Activated CD4-positive, CD25-positive, alpha-beta regulatory T cell treated with anti-CD3 and anti-CD28 coated beads, Interleukin-2, amount 50 U/mL, for 72 hours (primary cell): ENCODE measurements at regions not wholly inside any gene's neighbourhood (a gene's known extent, or its start where the extent isn't known, plus 50 kb on each side); places are given as distances from the start of the nearest gene placed in this dataset.
"Not testable (repeated sequence)": the region's sequence is repeated elsewhere in the genome, so short reads cannot be mapped to it uniquely, and the experiment has no call there.

Experiments
- DNase-seq: peaks from one replicate; pipeline ENCODE4 v3.0.0; 2021

GRCh38 chr16:26911436-26911835 is 155.3 kb upstream of the C16orf82 start:
- no peak for DNase-seq

GRCh38 chr16:26913851-26914250 is 152.9 kb upstream of the C16orf82 start:
- no peak for DNase-seq

- DNase-seq: no peak
Observed at GRCh38 chr16:26930786-26931581, 135.7 kb upstream of the C16orf82 start.

DNA sequence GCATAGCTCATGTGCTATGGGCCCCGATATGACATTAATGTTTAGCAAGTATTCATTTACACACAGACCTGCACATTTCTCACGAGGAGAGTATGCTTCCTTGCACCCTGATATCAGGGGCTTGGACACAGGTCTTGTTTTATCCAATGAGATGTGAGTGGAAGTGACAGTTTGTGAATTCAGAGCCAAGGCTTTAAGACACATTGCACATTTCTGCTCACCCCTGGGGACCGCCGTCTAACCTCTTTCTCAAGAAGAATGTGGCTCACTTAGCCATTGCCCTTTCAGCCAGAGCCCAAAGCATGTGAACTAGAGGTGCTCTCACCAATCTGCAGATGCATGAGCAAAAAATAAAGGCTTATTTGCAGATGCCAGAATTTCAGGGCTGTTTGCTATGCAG is 116.1 kb upstream of the C16orf82 start:
- no peak for DNase-seq

DNA sequence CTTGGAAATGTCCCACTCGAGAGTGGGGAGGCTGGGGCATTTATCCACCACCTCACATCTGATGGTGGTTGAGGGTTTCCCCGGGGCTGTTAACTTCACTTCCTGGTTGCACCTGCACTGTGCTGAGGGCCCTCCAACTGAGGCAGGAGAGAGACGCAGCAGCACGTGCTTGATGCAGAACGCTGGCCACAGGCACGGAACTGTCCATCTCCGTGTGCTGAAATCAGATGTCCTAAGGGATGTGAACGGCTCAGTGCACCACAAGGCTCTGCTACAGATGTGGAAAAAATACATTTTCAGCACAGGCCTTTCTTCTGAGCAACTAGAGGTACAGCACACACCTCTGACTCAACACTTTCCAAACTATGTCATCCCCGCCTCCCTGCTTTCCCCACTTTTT is 114.8 kb upstream of the C16orf82 start:
- no peak for DNase-seq

- no peak for DNase-seq
Observed at GRCh38 chr16:26952411-26952810, 114.3 kb upstream of the C16orf82 start.

DNA sequence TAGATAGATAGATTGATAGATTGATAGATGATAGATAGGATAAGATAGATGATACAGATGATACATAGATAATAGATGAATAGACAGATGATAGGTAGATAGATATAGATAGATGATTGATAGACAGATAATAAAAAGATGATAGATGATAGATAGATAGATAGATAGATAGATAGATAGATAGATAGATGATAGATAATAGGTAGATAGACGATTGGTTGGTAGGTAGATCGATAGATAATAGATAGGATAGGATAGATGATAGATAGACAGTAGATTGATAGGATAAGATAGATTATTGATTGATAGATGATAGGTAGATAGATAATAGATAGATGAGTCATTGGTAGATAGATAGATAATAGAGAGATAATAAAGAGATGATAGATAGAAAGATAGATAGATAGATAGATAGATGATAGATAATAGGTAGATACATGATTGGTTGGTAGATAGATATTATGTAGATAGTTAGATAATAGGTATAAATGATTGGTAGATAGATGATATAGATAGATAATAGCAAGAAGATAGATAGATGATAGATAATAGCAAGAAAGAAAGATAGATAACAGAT is 109.4 kb upstream of the C16orf82 start:
- DNase-seq: no peak

GRCh38 chr16:26959416-26960009 is 107.2 kb upstream of the C16orf82 start:
- no peak for DNase-seq

GRCh38 chr16:26961459-26961858 is 105.3 kb upstream of the C16orf82 start:
- DNase-seq: no peak

GRCh38 chr16:26963109-26963508 is 103.6 kb upstream of the C16orf82 start:
- no peak for DNase-seq

DNA sequence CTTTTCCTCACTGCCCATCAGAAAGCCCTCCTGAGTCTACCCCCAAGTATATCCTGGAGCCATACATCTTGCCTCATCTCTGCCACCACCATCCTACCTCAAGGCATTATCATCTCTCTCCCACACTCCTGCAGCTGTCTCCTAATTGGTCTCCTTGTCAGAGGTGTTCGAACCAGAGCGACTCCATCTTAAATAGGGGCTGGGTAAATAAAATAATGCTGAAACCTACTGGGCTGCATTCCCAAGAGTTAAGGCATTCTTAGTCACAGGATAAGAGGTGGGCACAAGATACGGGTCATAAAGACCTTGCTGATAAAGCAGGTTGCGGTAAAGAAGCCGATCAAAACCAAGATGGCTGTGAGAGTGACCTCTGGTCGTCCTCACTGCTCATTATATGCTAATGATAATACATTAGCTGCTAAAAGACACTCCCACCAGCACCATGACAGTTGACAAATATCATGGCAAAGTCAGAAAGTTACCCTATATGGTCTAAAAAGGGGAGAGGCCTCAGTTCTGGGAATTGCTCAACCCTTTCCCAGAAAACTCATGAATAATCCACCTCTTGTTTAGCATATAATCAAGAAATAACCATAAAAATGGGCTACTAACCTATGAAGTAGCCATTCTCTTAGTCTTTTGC is 97.0 kb upstream of the C16orf82 start:
- DNase-seq: no peak

GRCh38 chr16:26970292-26970691 is 96.4 kb upstream of the C16orf82 start:
- DNase-seq: no peak

GRCh38 chr16:26976873-26977272 is 89.9 kb upstream of the C16orf82 start:
- no peak for DNase-seq

DNA sequence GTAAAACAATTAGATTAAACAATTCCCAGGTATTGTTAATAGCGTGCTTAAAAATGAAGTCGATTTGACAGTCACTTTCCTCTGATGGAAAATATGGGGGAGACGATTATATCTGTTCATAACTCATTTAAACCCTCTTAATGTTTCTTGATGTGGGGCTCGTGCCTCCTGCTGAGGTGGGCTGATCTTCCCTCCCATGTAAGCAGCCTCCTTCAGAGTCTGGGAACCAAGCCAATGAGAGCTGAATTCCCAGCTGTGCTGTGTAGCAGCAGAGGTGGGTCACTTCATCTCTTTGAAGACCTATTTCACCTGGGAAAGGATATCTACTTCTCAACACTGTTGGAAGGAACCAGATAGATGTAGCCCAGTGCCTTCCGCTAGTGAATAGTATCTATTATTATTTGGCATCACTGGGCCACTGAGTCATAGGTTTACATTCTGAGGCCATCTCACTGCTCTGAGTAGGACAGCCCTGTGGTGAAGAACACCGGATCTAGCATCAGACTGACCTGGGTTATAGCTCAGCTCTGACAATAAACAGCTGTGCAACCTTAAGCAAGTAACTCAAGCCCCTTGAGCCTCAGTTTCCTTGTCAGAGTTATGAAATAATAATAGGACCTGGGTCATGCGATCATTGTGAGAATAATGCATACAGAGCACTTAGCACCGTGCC is 85.3 kb upstream of the C16orf82 start:
- no peak for DNase-seq

DNA sequence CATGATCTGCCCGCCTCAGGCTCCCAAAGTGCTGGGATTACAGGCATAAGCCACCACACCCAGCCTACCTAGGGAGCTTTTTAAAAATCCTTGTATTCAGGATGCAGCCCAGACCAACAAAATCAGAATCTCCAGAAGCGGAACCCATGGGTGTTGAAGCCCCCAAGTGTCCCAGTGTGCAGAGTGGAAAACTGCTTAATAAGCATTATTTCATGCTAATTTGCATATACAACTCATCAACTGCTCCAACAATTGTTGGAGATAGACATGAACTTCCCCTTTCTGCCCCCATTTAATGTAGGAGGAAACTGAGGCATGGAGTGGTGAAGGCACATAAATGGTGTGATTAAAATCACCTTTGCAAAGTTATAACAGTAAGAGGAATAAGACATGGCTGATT is 84.3 kb upstream of the C16orf82 start:
- no peak for DNase-seq

DNA sequence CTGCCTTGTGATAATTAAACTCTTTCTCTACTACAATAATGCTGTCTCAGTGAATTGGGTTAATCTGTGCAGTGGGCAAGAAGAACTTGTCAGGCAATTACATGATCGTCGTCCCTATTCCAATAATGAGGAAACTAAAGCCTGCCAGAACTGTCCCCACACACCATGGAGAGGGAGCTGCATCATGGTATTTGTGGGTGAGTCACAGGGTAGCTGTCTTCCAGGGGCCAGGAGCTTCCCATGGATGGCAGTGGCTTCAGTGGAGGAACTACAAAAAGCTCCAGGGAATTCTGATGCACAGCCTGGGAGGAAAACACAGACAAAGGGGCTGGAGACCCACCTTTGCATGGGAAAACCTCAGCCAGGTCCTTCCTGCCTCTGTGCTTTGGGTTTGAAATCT is 83.3 kb upstream of the C16orf82 start:
- DNase-seq: no peak

- DNase-seq: no peak
Observed at GRCh38 chr16:26985100-26986065, 81.3 kb upstream of the C16orf82 start.

DNA sequence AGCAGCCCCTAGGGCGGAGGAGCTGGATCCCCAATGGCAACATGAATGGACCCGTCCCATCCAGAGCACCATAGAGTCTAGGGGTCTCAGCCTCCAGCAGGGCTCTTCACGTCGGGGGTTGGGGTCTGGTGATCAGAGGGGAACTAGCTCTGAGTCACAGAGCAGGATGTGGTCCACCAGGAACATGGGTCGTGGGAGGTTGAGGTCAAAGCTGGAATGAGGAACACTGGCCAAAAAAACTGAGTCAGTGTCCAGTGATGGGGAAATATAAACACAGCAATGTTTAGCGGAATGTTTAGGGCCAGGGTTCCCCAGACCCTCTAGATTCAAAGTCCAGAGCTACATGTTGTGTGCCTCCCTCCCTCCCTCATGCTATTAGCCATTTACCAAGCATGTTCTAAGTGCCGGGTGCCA is 79.1 kb upstream of the C16orf82 start:
- no peak for DNase-seq

DNA sequence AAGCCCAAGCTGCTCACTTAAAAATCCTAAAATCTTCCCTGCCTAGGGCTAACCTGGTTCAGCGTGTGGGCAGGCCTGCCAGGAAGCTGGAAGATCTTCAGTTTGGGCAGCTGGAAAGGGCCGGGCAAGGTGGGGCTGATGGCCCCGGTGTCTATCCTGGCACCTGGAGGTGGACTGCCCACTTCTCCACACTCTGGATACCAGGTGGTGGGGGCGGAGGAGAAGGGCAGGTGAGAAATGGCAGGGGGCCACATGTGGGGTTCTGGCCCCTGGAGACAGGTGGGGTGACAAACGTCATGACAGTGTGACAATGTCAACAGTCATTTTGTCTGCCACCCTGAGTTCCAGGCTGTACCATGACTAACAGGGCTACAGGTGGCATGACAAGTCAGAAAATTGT is 78.5 kb upstream of the C16orf82 start:
- no peak for DNase-seq

DNA sequence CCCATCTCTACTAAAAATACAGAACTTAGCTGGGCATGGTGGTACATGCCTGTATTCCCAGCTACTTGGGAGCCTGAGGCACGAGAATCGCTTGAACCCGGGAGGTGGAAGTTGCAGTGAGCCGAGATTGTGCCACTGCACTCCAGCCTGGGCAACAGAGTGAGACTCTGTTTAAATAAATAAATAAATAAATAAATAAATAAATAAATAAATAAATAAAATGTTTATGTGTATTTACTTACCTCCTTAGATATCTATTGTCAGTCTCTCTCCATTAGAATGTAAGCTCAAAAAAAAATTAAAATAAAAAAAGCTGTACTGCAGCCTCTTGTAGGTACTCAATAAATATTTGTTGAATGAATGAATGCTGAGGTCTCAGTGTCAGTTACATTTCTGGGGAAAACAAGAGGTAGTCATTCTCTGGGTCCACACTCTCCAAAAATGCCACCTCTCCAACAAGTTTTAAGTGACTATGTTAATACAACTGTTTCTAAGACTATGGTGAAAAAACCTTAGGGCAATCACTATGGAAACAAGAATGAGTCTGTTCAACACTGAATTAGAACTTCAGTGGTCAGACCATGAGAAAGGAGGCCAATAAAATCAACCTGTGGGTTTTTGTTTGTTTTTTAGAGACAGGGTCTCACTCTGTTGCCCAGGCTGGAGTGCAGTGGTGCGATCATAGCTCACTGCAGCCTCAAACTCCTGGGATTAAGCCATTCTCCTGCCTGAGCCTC is 76.2 kb upstream of the C16orf82 start:
- not testable (repeated sequence) for DNase-seq

GRCh38 chr16:26992666-26993349 is 73.9 kb upstream of the C16orf82 start:
- no peak for DNase-seq
